ENCODE measurements at regions not wholly inside any gene's neighbourhood (a gene's known extent, or its start where the extent isn't known, plus 50 kb on each side); places are given as distances from the start of the nearest gene placed in this dataset.

DNA sequence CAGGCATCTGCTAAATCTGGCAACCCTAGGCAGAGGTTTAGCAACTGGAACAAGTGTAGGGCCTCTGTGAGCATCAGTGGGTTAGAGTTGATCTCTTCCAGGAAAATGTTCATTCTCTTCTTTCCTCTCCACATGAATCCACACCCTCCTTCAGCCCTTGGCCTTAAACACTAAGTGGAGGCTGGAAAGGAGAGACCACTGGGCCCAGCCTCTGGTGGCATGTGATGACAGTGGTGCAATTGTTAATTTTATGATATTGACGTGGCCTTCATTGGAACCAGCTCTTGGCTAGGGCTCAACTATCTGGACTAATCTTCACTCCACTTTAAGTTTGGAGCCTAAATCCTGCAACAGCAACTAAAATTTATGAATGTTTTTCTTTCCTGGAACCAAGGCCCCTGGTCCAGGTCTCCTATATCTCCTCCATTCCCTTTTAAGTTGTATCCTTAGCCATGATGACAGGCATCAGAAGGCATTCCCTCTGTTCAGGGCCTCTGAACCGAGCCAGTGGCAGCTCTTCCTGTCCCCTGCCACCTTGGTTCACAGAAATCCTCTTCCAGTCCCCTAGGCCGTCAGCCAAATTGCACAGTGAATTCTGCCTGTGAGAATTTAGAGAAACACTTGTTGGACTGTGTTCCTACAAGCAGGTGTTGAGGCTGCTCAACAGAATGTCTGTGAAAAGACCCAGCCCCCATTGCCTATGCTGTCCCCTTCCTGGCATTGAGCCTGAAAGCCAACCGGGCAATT is 132.2 kb downstream of the PSMG1 start:
- Histone ChIP-seq H3F3A (replicated peaks; ENCODE audit: low read depth) (no peaks in the 10 kb centered on the region), H3K27ac (ENCODE audit: low read depth) (no peak overlapping the region), H3K9me2 (ENCODE audit: insufficient read depth) (no peaks in the 10 kb centered on the region), H3K27me3 (ENCODE audit: insufficient read depth) (no peaks in the 10 kb centered on the region), H3K4me2 (no peak overlapping the region), H3K4me3 (no peak overlapping the region), H3K79me2 (replicated peaks; ENCODE audit: insufficient read depth) (no peaks in the 10 kb centered on the region), H4K20me1 (replicated peaks; ENCODE audit: insufficient read depth) (no peaks in the 10 kb centered on the region), H3K4me1 (ENCODE audit: insufficient read depth) (peaks cover 4% of the 10 kb centered on the region; the same call in 1 of the 2 replicates), H2AFZ (no peak overlapping the region), H3K36me3 (ENCODE audit: insufficient read depth) (no peaks in the 10 kb centered on the region)
- Mint-ChIP-seq H3K36me3 (ENCODE audit: low read depth) (no peaks in the 10 kb centered on the region), H3K4me1 (peaks cover 9% of the 10 kb centered on the region; the same call in 2 of the 3 replicates), H3K4me3 (no peak overlapping the region), H3K27ac (no peak overlapping the region), H3K27me3 (ENCODE audit: insufficient read depth, low read depth, poor library complexity) (no peaks in the 10 kb centered on the region), H3K9me3 (no peaks in the 10 kb centered on the region)
- DNase-seq (ENCODE audit: low spot score) (no peak), ATAC-seq (no peak)
- TF ChIP-seq EZH2phosphoT487 (IDR thresholded peaks at IDR 0.05; ENCODE audit: unreplicated experiment) (no peak), NANOG (IDR thresholded peaks at IDR 0.05; ENCODE audit: borderline replicate concordance) (no peak), POLR2AphosphoS5 (IDR thresholded peaks at IDR 0.05; ENCODE audit: low read depth) (no peak), CREB1 (CRISPR knock-in tag; IDR thresholded peaks at IDR 0.05; ENCODE audit: low read depth) (no peak), ZNF331 (CRISPR knock-in tag; IDR thresholded peaks at IDR 0.05; ENCODE audit: low read depth) (no peak)
- TF ChIP-seq, protein P1, sequence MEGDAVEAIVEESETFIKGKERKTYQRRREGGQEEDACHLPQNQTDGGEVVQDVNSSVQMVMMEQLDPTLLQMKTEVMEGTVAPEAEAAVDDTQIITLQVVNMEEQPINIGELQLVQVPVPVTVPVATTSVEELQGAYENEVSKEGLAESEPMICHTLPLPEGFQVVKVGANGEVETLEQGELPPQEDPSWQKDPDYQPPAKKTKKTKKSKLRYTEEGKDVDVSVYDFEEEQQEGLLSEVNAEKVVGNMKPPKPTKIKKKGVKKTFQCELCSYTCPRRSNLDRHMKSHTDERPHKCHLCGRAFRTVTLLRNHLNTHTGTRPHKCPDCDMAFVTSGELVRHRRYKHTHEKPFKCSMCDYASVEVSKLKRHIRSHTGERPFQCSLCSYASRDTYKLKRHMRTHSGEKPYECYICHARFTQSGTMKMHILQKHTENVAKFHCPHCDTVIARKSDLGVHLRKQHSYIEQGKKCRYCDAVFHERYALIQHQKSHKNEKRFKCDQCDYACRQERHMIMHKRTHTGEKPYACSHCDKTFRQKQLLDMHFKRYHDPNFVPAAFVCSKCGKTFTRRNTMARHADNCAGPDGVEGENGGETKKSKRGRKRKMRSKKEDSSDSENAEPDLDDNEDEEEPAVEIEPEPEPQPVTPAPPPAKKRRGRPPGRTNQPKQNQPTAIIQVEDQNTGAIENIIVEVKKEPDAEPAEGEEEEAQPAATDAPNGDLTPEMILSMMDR (conservative IDR thresholded peaks at IDR 0.05; ENCODE audit: low read depth in 2 of 2) = no peak
- TF ChIP-seq, protein P2, sequence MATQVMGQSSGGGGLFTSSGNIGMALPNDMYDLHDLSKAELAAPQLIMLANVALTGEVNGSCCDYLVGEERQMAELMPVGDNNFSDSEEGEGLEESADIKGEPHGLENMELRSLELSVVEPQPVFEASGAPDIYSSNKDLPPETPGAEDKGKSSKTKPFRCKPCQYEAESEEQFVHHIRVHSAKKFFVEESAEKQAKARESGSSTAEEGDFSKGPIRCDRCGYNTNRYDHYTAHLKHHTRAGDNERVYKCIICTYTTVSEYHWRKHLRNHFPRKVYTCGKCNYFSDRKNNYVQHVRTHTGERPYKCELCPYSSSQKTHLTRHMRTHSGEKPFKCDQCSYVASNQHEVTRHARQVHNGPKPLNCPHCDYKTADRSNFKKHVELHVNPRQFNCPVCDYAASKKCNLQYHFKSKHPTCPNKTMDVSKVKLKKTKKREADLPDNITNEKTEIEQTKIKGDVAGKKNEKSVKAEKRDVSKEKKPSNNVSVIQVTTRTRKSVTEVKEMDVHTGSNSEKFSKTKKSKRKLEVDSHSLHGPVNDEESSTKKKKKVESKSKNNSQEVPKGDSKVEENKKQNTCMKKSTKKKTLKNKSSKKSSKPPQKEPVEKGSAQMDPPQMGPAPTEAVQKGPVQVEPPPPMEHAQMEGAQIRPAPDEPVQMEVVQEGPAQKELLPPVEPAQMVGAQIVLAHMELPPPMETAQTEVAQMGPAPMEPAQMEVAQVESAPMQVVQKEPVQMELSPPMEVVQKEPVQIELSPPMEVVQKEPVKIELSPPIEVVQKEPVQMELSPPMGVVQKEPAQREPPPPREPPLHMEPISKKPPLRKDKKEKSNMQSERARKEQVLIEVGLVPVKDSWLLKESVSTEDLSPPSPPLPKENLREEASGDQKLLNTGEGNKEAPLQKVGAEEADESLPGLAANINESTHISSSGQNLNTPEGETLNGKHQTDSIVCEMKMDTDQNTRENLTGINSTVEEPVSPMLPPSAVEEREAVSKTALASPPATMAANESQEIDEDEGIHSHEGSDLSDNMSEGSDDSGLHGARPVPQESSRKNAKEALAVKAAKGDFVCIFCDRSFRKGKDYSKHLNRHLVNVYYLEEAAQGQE (IDR thresholded peaks at IDR 0.05; ENCODE audit: unreplicated experiment) = no peak

DNA sequence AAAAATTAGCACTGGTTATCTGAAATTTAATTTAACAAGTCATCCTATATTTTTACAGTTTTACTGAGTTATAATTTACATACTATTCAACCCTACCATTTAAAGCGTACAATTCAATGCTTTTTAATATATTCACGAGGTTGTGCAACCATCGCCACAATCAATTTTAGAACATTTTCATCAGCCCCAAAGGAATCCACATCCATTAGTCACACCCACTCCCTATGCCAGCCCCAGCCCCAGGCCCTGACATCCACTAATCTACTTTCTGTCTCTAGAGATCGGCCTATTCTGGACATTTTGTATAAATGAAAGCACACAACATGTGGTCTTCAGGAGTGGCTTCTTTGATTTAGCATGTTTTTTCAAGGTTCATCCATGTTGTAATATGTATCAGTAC is 134.7 kb downstream of the PSMG1 start:
- Mint-ChIP-seq H3K4me3 (no peak overlapping the region), H3K9me3 (no peaks in the 10 kb centered on the region), H3K27ac (no peak overlapping the region), H3K27me3 (ENCODE audit: insufficient read depth, low read depth, poor library complexity) (no peaks in the 10 kb centered on the region), H3K4me1 (peaks cover 9% of the 10 kb centered on the region; the same call in 2 of the 3 replicates), H3K36me3 (ENCODE audit: low read depth) (no peaks in the 10 kb centered on the region)
- peaks cover 4% of the 10 kb centered on the region; the same call in 1 of the 2 replicates for H3K4me1 ChIP-seq (ENCODE audit: insufficient read depth)
- DNase-seq (ENCODE audit: low spot score) (no peak), ATAC-seq (no peak)
- no peaks in the 10 kb centered on the region for H3K79me2 ChIP-seq (replicated peaks; ENCODE audit: insufficient read depth)
- TF ChIP-seq ZNF114 (CRISPR knock-in tag; IDR thresholded peaks at IDR 0.05) = no peak
- TF ChIP-seq NANOG (IDR thresholded peaks at IDR 0.05; ENCODE audit: borderline replicate concordance) = no peak
- TF ChIP-seq, protein P3, sequence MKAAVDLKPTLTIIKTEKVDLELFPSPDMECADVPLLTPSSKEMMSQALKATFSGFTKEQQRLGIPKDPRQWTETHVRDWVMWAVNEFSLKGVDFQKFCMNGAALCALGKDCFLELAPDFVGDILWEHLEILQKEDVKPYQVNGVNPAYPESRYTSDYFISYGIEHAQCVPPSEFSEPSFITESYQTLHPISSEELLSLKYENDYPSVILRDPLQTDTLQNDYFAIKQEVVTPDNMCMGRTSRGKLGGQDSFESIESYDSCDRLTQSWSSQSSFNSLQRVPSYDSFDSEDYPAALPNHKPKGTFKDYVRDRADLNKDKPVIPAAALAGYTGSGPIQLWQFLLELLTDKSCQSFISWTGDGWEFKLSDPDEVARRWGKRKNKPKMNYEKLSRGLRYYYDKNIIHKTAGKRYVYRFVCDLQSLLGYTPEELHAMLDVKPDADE (IDR thresholded peaks at IDR 0.05) = no peak
- H4K20me1 ChIP-seq (replicated peaks; ENCODE audit: insufficient read depth) = no peaks in the 10 kb centered on the region
- no peaks in the 10 kb centered on the region for H3F3A ChIP-seq (replicated peaks; ENCODE audit: low read depth)
- H3K36me3 ChIP-seq (ENCODE audit: insufficient read depth) = no peaks in the 10 kb centered on the region
- no peaks in the 10 kb centered on the region for H3K27me3 ChIP-seq (ENCODE audit: insufficient read depth)
- H3K27ac ChIP-seq (ENCODE audit: low read depth) = no peak overlapping the region
- no peak overlapping the region for H3K4me2 ChIP-seq
- H3K4me3 ChIP-seq = no peak overlapping the region
- H2AFZ ChIP-seq = no peak overlapping the region
- H3K9me2 ChIP-seq (ENCODE audit: insufficient read depth) = no peaks in the 10 kb centered on the region
